RWPE2 (cell line): ENCODE measurements at regions not wholly inside any gene's neighbourhood (a gene's known extent, or its start where the extent isn't known, plus 50 kb on each side); places are given as distances from the start of the nearest gene placed in this dataset.

Experiments
- ATAC-seq: fragments of 200-7000 bp; cut with Tn5 transposase; 3 replicates; pipeline ENCODE4 v1.9.1; 2021; ENCODE audit warnings: low read depth
- DNase-seq: peaks from one replicate; pipeline ENCODE4 v3.0.0-alpha.2; 2020; ENCODE audit warnings: low spot score
- H3K27ac ChIP-seq: fragments of 450-650 bp; 2 replicates; pipeline ENCODE4 v1.5.1; 2017; ENCODE audit warnings: mild to moderate bottlenecking; ENCODE audit not compliant: poor library complexity, severe bottlenecking
- H3K27me3 ChIP-seq: fragments of 250-450 bp; sonication (Bioruptor Pico); 2 replicates; pipeline ENCODE4 v1.5.1; 2021; ENCODE audit warnings: mild to moderate bottlenecking, moderate library complexity; ENCODE audit not compliant: insufficient read depth, poor library complexity, severe bottlenecking
- H3K36me3 ChIP-seq: fragments of 250-450 bp; sonication (Bioruptor Pico); 2 replicates; pipeline ENCODE4 v1.5.1; 2020; ENCODE audit warnings: low read depth, mild to moderate bottlenecking, moderate library complexity
- H3K4me1 ChIP-seq: fragments of 250-450 bp; sonication (Bioruptor Pico); 2 replicates; pipeline ENCODE4 v1.5.1; 2021; ENCODE audit warnings: mild to moderate bottlenecking, moderate library complexity; ENCODE audit not compliant: insufficient read depth, poor library complexity, severe bottlenecking
- H3K4me3 ChIP-seq: fragments of 250-450 bp; sonication (Bioruptor Pico); 2 replicates; pipeline ENCODE4 v1.5.1; 2021; ENCODE audit warnings: mild to moderate bottlenecking, moderate library complexity; ENCODE audit not compliant: severe bottlenecking
- H3K9me3 ChIP-seq: fragments of 250-450 bp; sonication (Bioruptor Pico); 2 replicates; pipeline ENCODE4 v1.5.1; 2021; ENCODE audit warnings: mild to moderate bottlenecking, moderate library complexity; ENCODE audit not compliant: severe bottlenecking
- CTCF ChIP-seq: fragments of 450-650 bp; IDR thresholded peaks from one replicate; pipeline ENCODE4 v1.5.1; 2017; ENCODE audit warnings: mild to moderate bottlenecking, moderate library complexity; ENCODE audit not compliant: poor library complexity, severe bottlenecking

DNA sequence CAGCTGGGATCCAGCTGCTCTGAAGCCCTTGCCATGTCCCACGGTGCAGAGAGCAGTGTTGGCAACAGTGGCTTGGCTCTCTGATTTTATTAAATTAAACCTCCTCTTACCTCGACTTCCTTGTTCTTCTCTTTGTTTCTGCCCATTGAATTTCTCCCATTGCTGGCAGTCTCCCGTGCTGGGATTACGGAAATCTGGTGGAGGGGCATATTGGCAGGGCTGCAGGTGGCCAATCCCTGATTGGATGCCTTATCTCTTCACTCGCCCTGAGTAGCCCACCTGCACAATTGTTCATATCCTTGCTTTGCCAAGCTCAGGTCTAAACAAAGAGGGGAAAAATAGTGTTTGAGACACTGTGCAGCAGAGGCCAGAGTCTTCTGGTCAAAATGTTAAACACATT, 493.9 kb downstream of the TMA16 start:
- ATAC-seq: no peak
- no peak for DNase-seq
- Histone ChIP-seq H3K4me1 (no peaks in the 10 kb centered on the region), H3K9me3 (no peaks in the 10 kb centered on the region), H3K27me3 (no peaks in the 10 kb centered on the region), H3K36me3 (no peaks in the 10 kb centered on the region), H3K4me3 (no peak overlapping the region), H3K27ac (no peak overlapping the region)
- no peak for TF ChIP-seq CTCF

GRCh38 chr4:163988865-163989264, 494.4 kb downstream of the TMA16 start:
- Histone ChIP-seq H3K27ac (no peak overlapping the region), H3K4me1 (no peaks in the 10 kb centered on the region), H3K9me3 (no peaks in the 10 kb centered on the region), H3K4me3 (no peak overlapping the region), H3K27me3 (no peaks in the 10 kb centered on the region), H3K36me3 (no peaks in the 10 kb centered on the region)
- TF ChIP-seq CTCF: no peak
- DNase-seq (no peak), ATAC-seq (no peak)

GRCh38 chr4:163991298-163991865, 496.9 kb downstream of the TMA16 start:
- Histone ChIP-seq H3K4me1 (no peaks in the 10 kb centered on the region), H3K36me3 (no peaks in the 10 kb centered on the region), H3K9me3 (no peaks in the 10 kb centered on the region), H3K27ac (no peak overlapping the region), H3K4me3 (no peak overlapping the region), H3K27me3 (no peaks in the 10 kb centered on the region)
- no peak for TF ChIP-seq CTCF
- DNase-seq: no peak
- ATAC-seq: peak; percentile 58

GRCh38 chr4:164009435-164009834, 514.9 kb downstream of the TMA16 start:
- TF ChIP-seq CTCF: no peak
- Histone ChIP-seq H3K27ac (no peak overlapping the region), H3K36me3 (no peaks in the 10 kb centered on the region), H3K9me3 (no peaks in the 10 kb centered on the region), H3K4me3 (no peak overlapping the region), H3K27me3 (no peaks in the 10 kb centered on the region), H3K4me1 (no peaks in the 10 kb centered on the region)
- no peak for DNase-seq
- ATAC-seq: no peak

DNA sequence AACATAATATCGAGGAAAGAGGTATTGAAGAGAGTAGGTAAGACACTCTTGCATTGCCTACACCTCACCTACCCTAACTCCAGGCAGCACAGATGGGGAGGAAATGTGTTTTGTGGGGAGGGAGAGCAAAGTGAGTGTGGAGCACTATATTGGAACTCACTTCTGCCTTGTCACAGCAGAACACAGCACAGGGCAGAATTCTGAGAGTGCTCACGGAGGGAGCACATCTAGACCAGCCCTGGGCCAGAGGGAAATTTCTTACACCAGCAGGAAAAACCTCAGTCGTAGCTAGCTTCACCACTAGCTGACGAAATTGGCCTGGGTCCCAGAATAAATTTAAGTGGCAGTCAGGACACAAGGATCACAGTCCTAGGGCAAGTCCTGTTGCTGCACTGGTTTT, 517.3 kb downstream of the TMA16 start:
- no peaks in the 10 kb centered on the region for H3K27me3 ChIP-seq
- DNase-seq (no peak), ATAC-seq (peak; percentile 12; the same call in 1 of the 3 replicates)
- H3K4me1 ChIP-seq: no peaks in the 10 kb centered on the region
- no peaks in the 10 kb centered on the region for H3K36me3 ChIP-seq
- no peak overlapping the region for H3K4me3 ChIP-seq
- H3K27ac ChIP-seq: no peak overlapping the region
- TF ChIP-seq CTCF: no peak
- H3K9me3 ChIP-seq: no peaks in the 10 kb centered on the region
